Fibroblast of lung (primary cell): ENCODE measurements at regions not wholly inside any gene's neighbourhood (a gene's known extent, or its start where the extent isn't known, plus 50 kb on each side); places are given as distances from the start of the nearest gene placed in this dataset.
A peak's percentile ranks its signal among the peaks of the same experiment; 100 is the strongest.

Experiments
- DNase-seq, 2 donors: peaks; one replicate each; pipeline versions ENCODE4 v3.0.0 to v3.0.0-alpha.2; 2010; ENCODE audit warnings: low read depth in 2 of 2
- H2AFZ ChIP-seq: 2 replicates; pipeline ENCODE4 v1.5.1; 2012; ENCODE audit warnings: low read length, control low read depth, inconsistent platforms
- H3K27ac ChIP-seq: 2 replicates; pipeline ENCODE4 v1.5.1; 2011; ENCODE audit warnings: low read length, control low read depth; ENCODE audit not compliant: insufficient read depth
- H3K27me3 ChIP-seq: 2 replicates; pipeline ENCODE4 v1.5.1; 2011; ENCODE audit warnings: mild to moderate bottlenecking, low read length; ENCODE audit not compliant: control insufficient read depth, insufficient read depth
- H3K36me3 ChIP-seq: 2 replicates; pipeline ENCODE4 v1.5.1; 2011; ENCODE audit warnings: low read length; ENCODE audit not compliant: control insufficient read depth, insufficient read depth
- H3K4me1 ChIP-seq: 2 replicates; pipeline ENCODE4 v1.5.1; 2011; ENCODE audit warnings: low read length; ENCODE audit not compliant: control insufficient read depth, insufficient read depth; ENCODE audit errors: extremely low read depth
- H3K4me2 ChIP-seq: 2 replicates; pipeline ENCODE4 v1.5.1; 2011; ENCODE audit warnings: low read length, control low read depth; ENCODE audit not compliant: insufficient read depth; ENCODE audit errors: extremely low read depth
- H3K4me3 ChIP-seq, 4 experiments: fragments of 200-600 bp in 1 of 4; sonication (generic) in 1 of 4; replicated peaks in 1 of 4; 2 replicates each; pipeline ENCODE4 v1.5.1; 2011 to 2016; ENCODE audit warnings: low read length in 4 of 4, low read depth in 3 of 4, mild to moderate bottlenecking in 3 of 4, control low read depth in 2 of 4, inconsistent platforms in 1 of 4, mixed read lengths in 1 of 4; ENCODE audit not compliant: insufficient read depth in 1 of 4; ENCODE audit errors: control extremely low read depth in 1 of 4
- H3K79me2 ChIP-seq: 2 replicates; pipeline ENCODE4 v1.5.1; 2012; ENCODE audit warnings: mild to moderate bottlenecking, low read length, inconsistent platforms; ENCODE audit not compliant: control insufficient read depth, insufficient read depth
- H3K9ac ChIP-seq: 2 replicates; pipeline ENCODE4 v1.5.1; 2011; ENCODE audit warnings: mild to moderate bottlenecking, low read length, control low read depth; ENCODE audit not compliant: insufficient read depth
- H3K9me3 ChIP-seq: 2 replicates; pipeline ENCODE4 v1.5.1; 2012; ENCODE audit warnings: low read depth, low read length; ENCODE audit not compliant: control insufficient read depth, insufficient read depth
- H4K20me1 ChIP-seq: 2 replicates; pipeline ENCODE4 v1.5.1; 2011; ENCODE audit warnings: low read length; ENCODE audit not compliant: control insufficient read depth, insufficient read depth; ENCODE audit errors: extremely low read depth
- CTCF ChIP-seq, 2 donors: IDR thresholded peaks in 1 of 2; conservative IDR thresholded peaks in 1 of 2; 1 replicate in 1 of 2; 2 replicates in 1 of 2; pipeline ENCODE4 v1.5.1; 2011 to 2012; ENCODE audit warnings: low read length in 2 of 2, control low read depth in 1 of 2, inconsistent platforms in 1 of 2, low read depth in 1 of 2, mild to moderate bottlenecking in 1 of 2
- EZH2 ChIP-seq: IDR thresholded peaks from 2 replicates; pipeline ENCODE4 v1.5.1; 2012; ENCODE audit warnings: low read length, control low read depth, mild to moderate bottlenecking; ENCODE audit errors: missing control alignments

DNA sequence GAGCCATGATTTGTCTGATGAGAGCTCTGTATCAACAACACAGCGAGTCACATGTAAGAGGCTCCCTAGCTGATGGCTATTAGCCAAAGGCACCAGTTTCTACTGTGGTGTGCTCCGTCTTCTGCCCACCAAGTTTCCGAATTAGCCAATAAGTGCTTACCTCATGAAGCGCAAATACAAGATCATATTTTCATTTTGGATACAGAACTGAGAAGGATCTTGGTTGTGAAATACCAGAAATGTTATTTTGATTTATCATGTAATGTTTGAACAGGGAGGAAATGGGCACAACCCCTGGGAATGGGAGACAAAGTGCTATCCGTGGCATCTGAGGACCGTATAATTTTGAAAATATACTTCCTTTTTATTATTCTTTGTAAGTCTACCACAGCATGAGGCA, 234.3 kb downstream of the DACT1 start:
- H3K9ac ChIP-seq = no peak overlapping the region
- no peak overlapping the region for H2AFZ ChIP-seq
- H3K4me1 ChIP-seq = no peaks in the 10 kb centered on the region
- TF ChIP-seq CTCF (conservative IDR thresholded peaks at IDR 0.05 in 1 of 2, IDR thresholded peaks at IDR 0.05 in 1 of 2; ENCODE audit: low read depth in 1 of 2, low read length in 2 of 2) = no peak
- TF ChIP-seq EZH2 = no peak
- H3K27ac ChIP-seq = no peak overlapping the region
- no peaks in the 10 kb centered on the region for H3K9me3 ChIP-seq
- H3K27me3 ChIP-seq = no peaks in the 10 kb centered on the region
- H3K4me2 ChIP-seq = no peak overlapping the region
- H4K20me1 ChIP-seq = no peaks in the 10 kb centered on the region
- DNase-seq = peak; percentile 39 to 69
- no peak overlapping the region for H3K4me3 ChIP-seq
- H3K36me3 ChIP-seq = no peaks in the 10 kb centered on the region
- no peaks in the 10 kb centered on the region for H3K79me2 ChIP-seq

- H2AFZ ChIP-seq = no peak overlapping the region
- no peaks in the 10 kb centered on the region for H3K4me1 ChIP-seq
- H3K27ac ChIP-seq = no peak overlapping the region
- H3K36me3 ChIP-seq = no peaks in the 10 kb centered on the region
- no peak overlapping the region for H3K9ac ChIP-seq
- no peaks in the 10 kb centered on the region for H3K27me3 ChIP-seq
- H3K79me2 ChIP-seq = no peaks in the 10 kb centered on the region
- no peak for DNase-seq
- H3K4me2 ChIP-seq = no peak overlapping the region
- TF ChIP-seq EZH2 (no peak), CTCF (conservative IDR thresholded peaks at IDR 0.05 in 1 of 2, IDR thresholded peaks at IDR 0.05 in 1 of 2; ENCODE audit: low read depth in 1 of 2, low read length in 2 of 2) (no peak)
- H4K20me1 ChIP-seq = no peaks in the 10 kb centered on the region
- H3K9me3 ChIP-seq = no peaks in the 10 kb centered on the region
- H3K4me3 ChIP-seq = no peak overlapping the region
Measured at GRCh38 chr14:58873228-58873953, 235.6 kb downstream of the DACT1 start.

GRCh38 chr14:58875613-58876012, 237.9 kb downstream of the DACT1 start:
- Histone ChIP-seq H3K4me2 (no peak overlapping the region), H3K9ac (no peak overlapping the region), H2AFZ (no peak overlapping the region), H3K9me3 (no peaks in the 10 kb centered on the region), H3K4me3 (no peak overlapping the region), H3K79me2 (no peaks in the 10 kb centered on the region), H3K27ac (no peak overlapping the region), H3K36me3 (no peaks in the 10 kb centered on the region), H4K20me1 (no peaks in the 10 kb centered on the region), H3K4me1 (no peaks in the 10 kb centered on the region), H3K27me3 (no peaks in the 10 kb centered on the region)
- no peak for DNase-seq
- TF ChIP-seq EZH2 (no peak), CTCF (conservative IDR thresholded peaks at IDR 0.05 in 1 of 2, IDR thresholded peaks at IDR 0.05 in 1 of 2; ENCODE audit: low read depth in 1 of 2, low read length in 2 of 2) (no peak)
